Left ventricle myocardium inferior (tissue), 1 donor: ENCODE measurements at regions not wholly inside any gene's neighbourhood (a gene's known extent, or its start where the extent isn't known, plus 50 kb on each side); places are given as distances from the start of the nearest gene placed in this dataset.

Experiments used
- DNase-seq: peaks from one replicate; pipeline ENCODE4 v3.0.0-alpha.2; 2020
- H3K27ac ChIP-seq: fragments of 200-600 bp; replicated peaks from 2 replicates; pipeline ENCODE4 v1.8.0; 2021
- H3K27me3 ChIP-seq: fragments of 200-600 bp; 2 replicates; pipeline ENCODE4 v1.8.0; 2021; ENCODE audit warnings: low read depth
- H3K36me3 ChIP-seq: fragments of 200-600 bp; 2 replicates; pipeline ENCODE4 v1.8.0; 2021
- H3K4me1 ChIP-seq: fragments of 200-600 bp; 2 replicates; pipeline ENCODE4 v1.8.0; 2021
- H3K4me3 ChIP-seq: fragments of 200-600 bp; 2 replicates; pipeline ENCODE4 v1.8.0; 2021; ENCODE audit warnings: mild to moderate bottlenecking, moderate library complexity
- H3K9me3 ChIP-seq: fragments of 200-600 bp; replicated peaks from 2 replicates; pipeline ENCODE4 v1.8.0; 2021
- intact Hi-C: fragments of 100-400 bp; cut with micrococcal nuclease; formaldehyde crosslinking; loops from one replicate; pipeline ENCODE4 v1.11.0; 2022
- TF ChIP-seq, protein P1 (sequence below): fragments of 200-600 bp; IDR thresholded peaks from 2 replicates; pipeline ENCODE4 v1.8.0; 2021; ENCODE audit warnings: antibody characterized with exemption, mild to moderate bottlenecking, borderline replicate concordance
- donor health status: DM: no; HTN: yes; CAD: no; lungs with severe emphysema.

DNA sequence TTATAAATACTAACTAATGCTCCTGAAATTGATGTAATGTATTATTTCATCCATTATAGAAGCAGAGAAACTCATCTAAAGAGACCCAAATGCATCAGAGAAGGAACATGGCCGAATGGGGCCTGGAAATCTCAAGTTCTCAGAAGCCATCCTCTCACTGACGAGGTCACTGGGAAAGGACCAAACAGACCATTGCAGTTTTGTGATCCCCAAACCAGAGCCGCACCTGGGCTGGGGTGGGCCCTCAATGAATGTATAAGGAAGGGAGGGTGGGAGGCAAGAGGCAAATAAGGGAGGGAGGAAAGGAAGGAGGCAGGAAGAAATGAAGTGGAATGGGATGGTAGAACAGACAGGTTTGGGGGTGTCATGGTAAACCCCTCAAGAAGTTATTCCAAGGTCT lies 245.3 kb upstream of the ID2 start:
- intact Hi-C loops, result no loop called here
- H3K36me3 ChIP-seq, result no peaks in the 10 kb centered on the region

DNA sequence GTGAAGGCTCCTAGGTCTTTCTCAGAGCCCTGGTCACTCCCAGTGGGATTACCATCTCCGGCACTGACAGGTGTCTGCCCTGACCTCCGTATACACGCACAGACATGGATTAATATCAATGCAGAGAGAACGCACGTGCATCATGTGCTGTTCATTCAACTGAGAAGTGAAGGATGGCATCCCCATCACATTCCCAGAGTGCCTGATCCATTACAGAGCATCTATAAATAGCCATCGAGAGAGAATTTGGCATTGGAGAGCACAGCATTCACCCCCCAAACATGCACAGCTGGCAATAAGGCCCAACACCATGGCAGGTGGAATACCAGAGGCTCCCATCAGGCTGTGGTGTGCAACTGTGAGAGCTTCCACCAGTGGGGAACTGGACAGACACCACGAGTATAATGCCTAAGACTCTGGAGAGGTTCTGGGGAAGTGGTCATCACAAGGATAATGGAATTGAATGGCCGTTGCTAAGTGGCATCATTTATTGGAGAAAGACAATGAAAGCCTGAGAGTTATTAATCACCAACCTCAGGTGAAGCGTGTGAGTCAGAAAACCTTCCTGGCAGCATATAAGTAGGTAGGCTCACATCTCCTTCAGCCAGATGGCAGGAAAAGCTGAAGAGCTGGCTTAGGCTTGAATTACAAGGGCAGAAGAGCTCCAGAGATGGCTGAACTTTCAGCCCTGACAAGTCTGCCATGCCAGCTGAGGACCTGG lies 244.5 kb upstream of the ID2 start:
- Histone ChIP-seq H3K27ac (no peak overlapping the region), H3K9me3 (no peaks in the 10 kb centered on the region), H3K27me3 (no peaks in the 10 kb centered on the region), H3K4me1 (peaks cover 28% of the 10 kb centered on the region), H3K36me3 (no peaks in the 10 kb centered on the region), H3K4me3 (no peak overlapping the region)
- TF ChIP-seq, protein P1, sequence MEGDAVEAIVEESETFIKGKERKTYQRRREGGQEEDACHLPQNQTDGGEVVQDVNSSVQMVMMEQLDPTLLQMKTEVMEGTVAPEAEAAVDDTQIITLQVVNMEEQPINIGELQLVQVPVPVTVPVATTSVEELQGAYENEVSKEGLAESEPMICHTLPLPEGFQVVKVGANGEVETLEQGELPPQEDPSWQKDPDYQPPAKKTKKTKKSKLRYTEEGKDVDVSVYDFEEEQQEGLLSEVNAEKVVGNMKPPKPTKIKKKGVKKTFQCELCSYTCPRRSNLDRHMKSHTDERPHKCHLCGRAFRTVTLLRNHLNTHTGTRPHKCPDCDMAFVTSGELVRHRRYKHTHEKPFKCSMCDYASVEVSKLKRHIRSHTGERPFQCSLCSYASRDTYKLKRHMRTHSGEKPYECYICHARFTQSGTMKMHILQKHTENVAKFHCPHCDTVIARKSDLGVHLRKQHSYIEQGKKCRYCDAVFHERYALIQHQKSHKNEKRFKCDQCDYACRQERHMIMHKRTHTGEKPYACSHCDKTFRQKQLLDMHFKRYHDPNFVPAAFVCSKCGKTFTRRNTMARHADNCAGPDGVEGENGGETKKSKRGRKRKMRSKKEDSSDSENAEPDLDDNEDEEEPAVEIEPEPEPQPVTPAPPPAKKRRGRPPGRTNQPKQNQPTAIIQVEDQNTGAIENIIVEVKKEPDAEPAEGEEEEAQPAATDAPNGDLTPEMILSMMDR, result no peak
- intact Hi-C loops, result no loop called here
- no peak for DNase-seq

More for the DNA sequence above, 245.3 kb upstream of the ID2 start:
- Histone ChIP-seq H3K9me3 (no peaks in the 10 kb centered on the region), H3K27me3 (no peaks in the 10 kb centered on the region), H3K27ac (no peak overlapping the region), H3K4me1 (peaks cover 28% of the 10 kb centered on the region), H3K4me3 (no peak overlapping the region)
- TF ChIP-seq, protein P1, result no peak
- no peak for DNase-seq

- Histone ChIP-seq H3K9me3 (no peaks in the 10 kb centered on the region), H3K36me3 (no peaks in the 10 kb centered on the region), H3K4me3 (no peak overlapping the region), H3K4me1 (peaks cover 28% of the 10 kb centered on the region), H3K27me3 (no peaks in the 10 kb centered on the region), H3K27ac (no peak overlapping the region)
- no peak for DNase-seq
- intact Hi-C loops, result no loop called here
- TF ChIP-seq, protein P1, result no peak
Observed at GRCh38 chr2:8437949-8438400, 243.9 kb upstream of the ID2 start.

- H3K27ac ChIP-seq, result peak overlapping the region; percentile 62
- H3K4me1 ChIP-seq, result peaks cover 28% of the 10 kb centered on the region
- no peaks in the 10 kb centered on the region for H3K27me3 ChIP-seq
- no peaks in the 10 kb centered on the region for H3K36me3 ChIP-seq
- TF ChIP-seq, protein P1, result no peak
- H3K4me3 ChIP-seq, result no peak overlapping the region
- intact Hi-C loops, result no loop called here
- H3K9me3 ChIP-seq, result no peaks in the 10 kb centered on the region
- DNase-seq, result no peak
Observed at GRCh38 chr2:8438476-8438875, 243.4 kb upstream of the ID2 start.

- Histone ChIP-seq H3K9me3 (no peaks in the 10 kb centered on the region), H3K36me3 (no peaks in the 10 kb centered on the region), H3K4me1 (peaks cover 28% of the 10 kb centered on the region), H3K27ac (peak overlapping the region; percentile 62), H3K4me3 (no peak overlapping the region), H3K27me3 (no peaks in the 10 kb centered on the region)
- TF ChIP-seq, protein P1, result no peak
- peak; percentile 31 for DNase-seq
- intact Hi-C loops, result no loop called here
Observed at GRCh38 chr2:8438996-8439395, 242.9 kb upstream of the ID2 start.
